ENCODE measurements at regions not wholly inside any gene's neighbourhood (a gene's known extent, or its start where the extent isn't known, plus 50 kb on each side); places are given as distances from the start of the nearest gene placed in this dataset.

- TF ChIP-seq CTCF (conservative IDR thresholded peaks at IDR 0.05; ENCODE audit: low read depth, low read length) (no peak), EZH2 (IDR thresholded peaks at IDR 0.05; ENCODE audit: borderline replicate concordance, low read depth, low read length, poor library complexity, severe bottlenecking) (no peak)
Measured at GRCh38 chr3:177437513-177438337, 240.4 kb upstream of the TBL1XR1 start.

All from A673 (cell line).